ENCODE measurements at regions not wholly inside any gene's neighbourhood (a gene's known extent, or its start where the extent isn't known, plus 50 kb on each side); places are given as distances from the start of the nearest gene placed in this dataset.

GRCh38 chrX:13103914-13104274 lies 59.5 kb upstream of the FAM9C start:
- DNase-seq (ENCODE audit: low read depth in 4 of 4, low spot score in 1 of 4) = no peak

- DNase-seq (ENCODE audit: low read depth in 4 of 4, low spot score in 1 of 4) = no peak
Observed at GRCh38 chrX:13103188-13103913, 58.9 kb upstream of the FAM9C start.

- no peak for DNase-seq (ENCODE audit: low read depth in 4 of 4, low spot score in 1 of 4)
Observed at GRCh38 chrX:13102636-13103035, 58.2 kb upstream of the FAM9C start.

- no peak for DNase-seq (ENCODE audit: low read depth in 4 of 4, low spot score in 1 of 4)
Observed at GRCh38 chrX:13101441-13102139, 57.2 kb upstream of the FAM9C start.

- DNase-seq (ENCODE audit: low read depth in 4 of 4, low spot score in 1 of 4) = no peak
Observed at GRCh38 chrX:13099121-13099520, 54.7 kb upstream of the FAM9C start.

GRCh38 chrX:13096728-13097127 lies 52.3 kb upstream of the FAM9C start:
- DNase-seq (ENCODE audit: low read depth in 4 of 4, low spot score in 1 of 4) = no peak

GRCh38 chrX:13094828-13095341 lies 50.5 kb upstream of the FAM9C start:
- DNase-seq (ENCODE audit: low read depth in 4 of 4, low spot score in 1 of 4) = no peak

- DNase-seq (ENCODE audit: low read depth in 4 of 4, low spot score in 1 of 4) = no peak
Observed at GRCh38 chrX:13094374-13094773, 50.0 kb upstream of the FAM9C start.

All from stimulated activated CD4-positive, alpha-beta T cell treated with anti-CD3 and anti-CD28 coated beads, Interleukin-1b, Interleukin-23, amount 100 ng/mL, for 24 hours (primary cell).